HCT116 (cell line): ENCODE measurements at regions not wholly inside any gene's neighbourhood (a gene's known extent, or its start where the extent isn't known, plus 50 kb on each side); places are given as distances from the start of the nearest gene placed in this dataset.

Experiments
- ATAC-seq: fragments of 200-7000 bp; cut with Tn5 transposase; 2 replicates; pipeline ENCODE4 v1.9.1; 2020; ENCODE audit warnings: mild to moderate bottlenecking, moderate library complexity
- BruUV-seq: library from RNA; stranded (reverse); fragments of 400-500 nt; replicated peaks from 2 replicates; lab custom pipeline; 2021; lab: Mats Ljungman, UMichigan
- CTCF ChIA-PET: fragments of 300-600 bp; sonication (Branson Sonifier 250); formaldehyde crosslinking; loops from one replicate; lab custom pipeline; 2021; ENCODE audit warnings: antibody characterized with exemption; lab: Charles Lee
- POLR2A ChIA-PET: fragments of 300-600, 350-600 bp; sonication (Branson Sonifier 250); formaldehyde crosslinking; loops from one replicate; lab custom pipeline; 2021; ENCODE audit warnings: antibody characterized with exemption; lab: Charles Lee
- RAD21 ChIA-PET, 2 experiments: fragments of 300-600 bp; sonication (Branson Sonifier 250); formaldehyde crosslinking; loops; one replicate each; lab custom pipeline; 2023; ENCODE audit warnings: low total read pairs in 2 of 2; ENCODE audit not compliant: uncharacterized antibody in 2 of 2, unreplicated experiment in 2 of 2, low non-redundant PET in 1 of 2; lab: Charles Lee
- DNase-seq: peaks from one replicate; pipeline ENCODE4 v3.0.0-alpha.2; 2010; ENCODE audit warnings: low read depth, low spot score
- H2AFZ ChIP-seq: fragments of 200-600 bp; shearing (Covaris generic), sonication (generic); 2 replicates; pipeline ENCODE4 v1.6.1; 2017; ENCODE audit warnings: low read depth, mixed run types, mixed read lengths, antibody characterized with exemption, low read length; ENCODE audit not compliant: poor library complexity, severe bottlenecking
- H3K27ac ChIP-seq: 2 replicates; pipeline ENCODE4 v1.5.1; 2012; ENCODE audit warnings: low read depth, low read length
- H3K27me3 ChIP-seq: fragments of 200-600 bp; sonication (generic); 2 replicates; pipeline ENCODE4 v1.6.1; 2016; ENCODE audit warnings: mixed run types, low read length, mixed read lengths; ENCODE audit not compliant: insufficient read depth
- H3K36me3 ChIP-seq, 2 experiments: fragments of 200-500 bp in 1 of 2; fragments of 200-600 bp in 1 of 2; sonication (Bioruptor generic) in 1 of 2; sonication (generic) in 1 of 2; 2 replicates each; pipeline versions ENCODE4 v1.5.1 to v1.6.1; 2014 to 2016; ENCODE audit warnings: low read length in 2 of 2, inconsistent platforms in 1 of 2, mixed read lengths in 1 of 2, mixed run types in 1 of 2; ENCODE audit not compliant: insufficient read depth in 2 of 2, control insufficient read depth in 1 of 2
- H3K4me1 ChIP-seq, 2 experiments: fragments of 200-600 bp in 1 of 2; sonication (generic) in 1 of 2; 2 replicates each; pipeline versions ENCODE4 v1.5.1 to v1.6.1; 2012 to 2017; ENCODE audit warnings: low read length in 2 of 2, inconsistent platforms in 1 of 2, mild to moderate bottlenecking in 1 of 2, mixed read lengths in 1 of 2, mixed run types in 1 of 2, moderate library complexity in 1 of 2; ENCODE audit not compliant: insufficient read depth in 2 of 2, control insufficient read depth in 1 of 2
- H3K4me2 ChIP-seq: fragments of 200-600 bp; sonication (generic); 2 replicates; pipeline ENCODE4 v1.6.1; 2017; ENCODE audit warnings: mixed run types, low read length, mixed read lengths
- H3K4me3 ChIP-seq, 2 experiments: fragments of 200-600 bp in 1 of 2; sonication (generic) in 1 of 2; replicated peaks in 1 of 2; 2 replicates each; pipeline ENCODE4 v1.5.1; 2011 to 2016; ENCODE audit warnings: low read length in 2 of 2, control low read depth in 1 of 2, low read depth in 1 of 2, mild to moderate bottlenecking in 1 of 2, mixed read lengths in 1 of 2, mixed run types in 1 of 2
- H3K79me2 ChIP-seq: fragments of 200-600 bp; sonication (generic); 2 replicates; pipeline ENCODE4 v1.6.1; 2017; ENCODE audit warnings: mild to moderate bottlenecking, mixed run types, low read length, moderate library complexity, mixed read lengths; ENCODE audit not compliant: insufficient read depth
- H3K9ac ChIP-seq: fragments of 200-600 bp; sonication (generic); 2 replicates; pipeline ENCODE4 v1.6.1; 2016; ENCODE audit warnings: low read length, mixed read lengths
- H3K9me2 ChIP-seq: fragments of 200-600 bp; sonication (generic), shearing (Covaris generic); 2 replicates; pipeline ENCODE4 v1.6.1; 2017; ENCODE audit warnings: mixed run types, mild to moderate bottlenecking, moderate library complexity; ENCODE audit not compliant: insufficient read depth
- H3K9me3 ChIP-seq, 2 experiments: fragments of 200-500 bp in 1 of 2; fragments of 200-600 bp in 1 of 2; sonication (Bioruptor generic) in 1 of 2; sonication (generic) in 1 of 2; 2 replicates each; pipeline ENCODE4 v1.6.1; 2014 to 2017; ENCODE audit warnings: low read length in 2 of 2, mixed read lengths in 2 of 2, inconsistent platforms in 1 of 2, low read depth in 1 of 2, mild to moderate bottlenecking in 1 of 2, mixed run types in 1 of 2, moderate library complexity in 1 of 2; ENCODE audit not compliant: control insufficient read depth in 1 of 2, insufficient read depth in 1 of 2
- H4K20me1 ChIP-seq: fragments of 200-600 bp; sonication (generic), shearing (Covaris generic); 2 replicates; pipeline ENCODE4 v1.6.1; 2017; ENCODE audit warnings: mixed run types, mild to moderate bottlenecking, moderate library complexity; ENCODE audit not compliant: insufficient read depth
- CBX3 ChIP-seq: IDR thresholded peaks from 2 replicates; pipeline ENCODE4 v1.6.1; 2012; ENCODE audit warnings: low read depth
- CEBPB ChIP-seq: IDR thresholded peaks from 2 replicates; pipeline ENCODE4 v1.6.1; 2012; ENCODE audit warnings: low read depth
- EZH2 ChIP-seq: fragments of 200-600 bp; sonication (generic); IDR thresholded peaks from 2 replicates; pipeline ENCODE4 v1.6.1; 2017; ENCODE audit warnings: antibody characterized with exemption, mixed run types
- EZH2phosphoT487 ChIP-seq: fragments of 200-600 bp; IDR thresholded peaks from 2 replicates; pipeline ENCODE4 v1.6.1; 2018; ENCODE audit warnings: antibody characterized with exemption, borderline replicate concordance
- FOSL1 ChIP-seq: IDR thresholded peaks from 2 replicates; pipeline ENCODE4 v1.6.1; 2012; ENCODE audit warnings: low read depth
- POLR2AphosphoS5 ChIP-seq: IDR thresholded peaks from 2 replicates; pipeline ENCODE4 v1.6.1; 2011; ENCODE audit warnings: mild to moderate bottlenecking, low read depth, low read length, moderate library complexity
- TCF7L2 ChIP-seq: IDR thresholded peaks from 2 replicates; pipeline ENCODE4 v1.7.0; 2011; ENCODE audit warnings: borderline replicate concordance, inconsistent platforms; ENCODE audit not compliant: insufficient read depth, insufficient read length; ENCODE audit errors: extremely low read depth
- YY1 ChIP-seq: IDR thresholded peaks from 2 replicates; pipeline ENCODE4 v1.6.1; 2011; ENCODE audit warnings: low read length, low read depth, moderate library complexity, mild to moderate bottlenecking; ENCODE audit not compliant: insufficient replicate concordance; ENCODE audit errors: extremely low read depth
- ZFX ChIP-seq: fragments of 450-650 bp; IDR thresholded peaks from 2 replicates; pipeline ENCODE4 v1.6.1; 2017
- intact Hi-C: fragments of 100-400 bp; cut with micrococcal nuclease; formaldehyde crosslinking; loops from 2 replicates; pipeline ENCODE4 v1.10.0; 2022
- TF ChIP-seq, protein P1 (sequence below): IDR thresholded peaks from 2 replicates; pipeline ENCODE4 v1.6.1; 2012
- TF ChIP-seq, protein P2 (sequence below): IDR thresholded peaks from 2 replicates; pipeline ENCODE4 v1.6.1; 2011; ENCODE audit warnings: mild to moderate bottlenecking, low read length, moderate library complexity; ENCODE audit not compliant: insufficient replicate concordance; ENCODE audit errors: extremely low read depth
- TF ChIP-seq, protein P3 (sequence below): IDR thresholded peaks from 2 replicates; pipeline ENCODE4 v1.6.1; 2012; ENCODE audit warnings: low read depth

DNA sequence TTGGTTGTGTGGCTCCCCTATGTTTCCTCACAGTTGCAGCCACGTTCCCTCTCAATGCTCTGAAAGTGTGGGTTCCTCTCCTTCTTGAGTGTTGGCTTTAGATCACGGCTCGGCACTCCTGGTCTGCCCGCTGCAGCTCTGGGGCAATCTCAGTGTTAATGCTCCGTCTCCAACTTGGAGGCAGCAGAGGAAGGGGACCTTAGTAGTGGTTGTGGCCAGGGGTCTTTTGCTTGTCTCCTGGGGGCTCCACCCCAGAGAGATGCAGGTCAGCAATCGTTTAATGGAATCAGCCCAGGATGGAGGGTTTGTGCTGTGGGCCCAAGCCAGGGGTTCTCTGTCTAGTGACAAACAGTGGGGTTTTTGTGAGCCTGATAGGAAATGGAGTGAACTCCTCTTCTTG is 849.4 kb upstream of the DIAPH2 start:
- Histone ChIP-seq H3K4me3 (no peak overlapping the region), H4K20me1 (no peaks in the 10 kb centered on the region), H3K9me2 (no peaks in the 10 kb centered on the region), H3K9ac (no peak overlapping the region), H3K27me3 (no peaks in the 10 kb centered on the region), H2AFZ (no peak overlapping the region), H3K36me3 (no peaks in the 10 kb centered on the region), H3K4me2 (no peak overlapping the region), H3K27ac (no peak overlapping the region), H3K79me2 (no peaks in the 10 kb centered on the region), H3K4me1 (no peaks in the 10 kb centered on the region), H3K9me3 (no peaks in the 10 kb centered on the region)
- no peak for ATAC-seq
- TF ChIP-seq ZFX (no peak), FOSL1 (no peak), TCF7L2 (no peak), POLR2AphosphoS5 (no peak), EZH2phosphoT487 (no peak), CEBPB (no peak), YY1 (no peak)
- TF ChIP-seq, protein P1, sequence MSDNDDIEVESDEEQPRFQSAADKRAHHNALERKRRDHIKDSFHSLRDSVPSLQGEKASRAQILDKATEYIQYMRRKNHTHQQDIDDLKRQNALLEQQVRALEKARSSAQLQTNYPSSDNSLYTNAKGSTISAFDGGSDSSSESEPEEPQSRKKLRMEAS, result no peak
- ChIA-PET POLR2A (no interaction called here), RAD21 (no interaction called here), CTCF (no interaction called here)
- BruUV-seq, result no TSS peak
- intact Hi-C loops, result no loop called here
- DNase-seq, result no peak

DNA sequence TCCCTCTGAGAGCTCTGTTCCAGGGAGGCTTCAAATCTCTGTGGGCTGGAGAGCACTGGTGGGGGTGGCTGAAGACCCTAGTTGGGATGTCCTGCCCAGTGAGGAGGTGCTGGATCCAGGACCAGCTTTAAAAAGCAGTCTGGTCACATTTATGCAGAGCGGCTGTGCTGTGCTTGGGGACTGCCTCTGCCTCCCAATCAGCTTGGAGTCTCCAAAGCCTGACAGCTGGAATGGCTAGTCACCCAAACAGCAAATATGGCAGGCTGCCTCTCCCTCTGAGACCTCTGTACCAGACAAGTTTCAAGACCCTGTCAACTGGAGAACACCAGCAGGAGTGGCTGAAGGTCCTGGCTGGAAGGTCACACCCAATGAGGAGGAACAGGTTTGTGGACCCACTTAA is 848.1 kb upstream of the DIAPH2 start:
- no peaks in the 10 kb centered on the region for H3K27me3 ChIP-seq
- no peak overlapping the region for H3K4me3 ChIP-seq
- no peak overlapping the region for H3K27ac ChIP-seq
- ChIA-PET CTCF (no interaction called here), RAD21 (no interaction called here), POLR2A (no interaction called here)
- TF ChIP-seq, protein P2, sequence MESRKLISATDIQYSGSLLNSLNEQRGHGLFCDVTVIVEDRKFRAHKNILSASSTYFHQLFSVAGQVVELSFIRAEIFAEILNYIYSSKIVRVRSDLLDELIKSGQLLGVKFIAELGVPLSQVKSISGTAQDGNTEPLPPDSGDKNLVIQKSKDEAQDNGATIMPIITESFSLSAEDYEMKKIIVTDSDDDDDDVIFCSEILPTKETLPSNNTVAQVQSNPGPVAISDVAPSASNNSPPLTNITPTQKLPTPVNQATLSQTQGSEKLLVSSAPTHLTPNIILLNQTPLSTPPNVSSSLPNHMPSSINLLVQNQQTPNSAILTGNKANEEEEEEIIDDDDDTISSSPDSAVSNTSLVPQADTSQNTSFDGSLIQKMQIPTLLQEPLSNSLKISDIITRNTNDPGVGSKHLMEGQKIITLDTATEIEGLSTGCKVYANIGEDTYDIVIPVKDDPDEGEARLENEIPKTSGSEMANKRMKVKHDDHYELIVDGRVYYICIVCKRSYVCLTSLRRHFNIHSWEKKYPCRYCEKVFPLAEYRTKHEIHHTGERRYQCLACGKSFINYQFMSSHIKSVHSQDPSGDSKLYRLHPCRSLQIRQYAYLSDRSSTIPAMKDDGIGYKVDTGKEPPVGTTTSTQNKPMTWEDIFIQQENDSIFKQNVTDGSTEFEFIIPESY, result no peak
- TF ChIP-seq, protein P3, sequence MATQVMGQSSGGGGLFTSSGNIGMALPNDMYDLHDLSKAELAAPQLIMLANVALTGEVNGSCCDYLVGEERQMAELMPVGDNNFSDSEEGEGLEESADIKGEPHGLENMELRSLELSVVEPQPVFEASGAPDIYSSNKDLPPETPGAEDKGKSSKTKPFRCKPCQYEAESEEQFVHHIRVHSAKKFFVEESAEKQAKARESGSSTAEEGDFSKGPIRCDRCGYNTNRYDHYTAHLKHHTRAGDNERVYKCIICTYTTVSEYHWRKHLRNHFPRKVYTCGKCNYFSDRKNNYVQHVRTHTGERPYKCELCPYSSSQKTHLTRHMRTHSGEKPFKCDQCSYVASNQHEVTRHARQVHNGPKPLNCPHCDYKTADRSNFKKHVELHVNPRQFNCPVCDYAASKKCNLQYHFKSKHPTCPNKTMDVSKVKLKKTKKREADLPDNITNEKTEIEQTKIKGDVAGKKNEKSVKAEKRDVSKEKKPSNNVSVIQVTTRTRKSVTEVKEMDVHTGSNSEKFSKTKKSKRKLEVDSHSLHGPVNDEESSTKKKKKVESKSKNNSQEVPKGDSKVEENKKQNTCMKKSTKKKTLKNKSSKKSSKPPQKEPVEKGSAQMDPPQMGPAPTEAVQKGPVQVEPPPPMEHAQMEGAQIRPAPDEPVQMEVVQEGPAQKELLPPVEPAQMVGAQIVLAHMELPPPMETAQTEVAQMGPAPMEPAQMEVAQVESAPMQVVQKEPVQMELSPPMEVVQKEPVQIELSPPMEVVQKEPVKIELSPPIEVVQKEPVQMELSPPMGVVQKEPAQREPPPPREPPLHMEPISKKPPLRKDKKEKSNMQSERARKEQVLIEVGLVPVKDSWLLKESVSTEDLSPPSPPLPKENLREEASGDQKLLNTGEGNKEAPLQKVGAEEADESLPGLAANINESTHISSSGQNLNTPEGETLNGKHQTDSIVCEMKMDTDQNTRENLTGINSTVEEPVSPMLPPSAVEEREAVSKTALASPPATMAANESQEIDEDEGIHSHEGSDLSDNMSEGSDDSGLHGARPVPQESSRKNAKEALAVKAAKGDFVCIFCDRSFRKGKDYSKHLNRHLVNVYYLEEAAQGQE, result no peak
- TF ChIP-seq, protein P1, result no peak
- TF ChIP-seq CBX3 (no peak), EZH2 (no peak)
- ATAC-seq (no peak), DNase-seq (no peak)
- H3K9me3 ChIP-seq, result no peaks in the 10 kb centered on the region
- no peaks in the 10 kb centered on the region for H4K20me1 ChIP-seq
- no peaks in the 10 kb centered on the region for H3K9me2 ChIP-seq
- H3K36me3 ChIP-seq, result no peaks in the 10 kb centered on the region
- intact Hi-C loops, result no loop called here
- no peaks in the 10 kb centered on the region for H3K4me1 ChIP-seq
- H3K79me2 ChIP-seq, result no peaks in the 10 kb centered on the region
- no peak overlapping the region for H3K4me2 ChIP-seq
- H2AFZ ChIP-seq, result no peak overlapping the region
- no peak overlapping the region for H3K9ac ChIP-seq
- BruUV-seq, result no TSS peak
